NOMO-1 treated with dmso at 0.1 percent for 144 hours (cell line): ENCODE measurements at regions not wholly inside any gene's neighbourhood (a gene's known extent, or its start where the extent isn't known, plus 50 kb on each side); places are given as distances from the start of the nearest gene placed in this dataset.

Source experiments
- DNase-seq: peaks from one replicate; lab custom pipeline; 2025; ENCODE audit not compliant: unreplicated experiment; lab: John Stamatoyannopoulos, UW

DNA sequence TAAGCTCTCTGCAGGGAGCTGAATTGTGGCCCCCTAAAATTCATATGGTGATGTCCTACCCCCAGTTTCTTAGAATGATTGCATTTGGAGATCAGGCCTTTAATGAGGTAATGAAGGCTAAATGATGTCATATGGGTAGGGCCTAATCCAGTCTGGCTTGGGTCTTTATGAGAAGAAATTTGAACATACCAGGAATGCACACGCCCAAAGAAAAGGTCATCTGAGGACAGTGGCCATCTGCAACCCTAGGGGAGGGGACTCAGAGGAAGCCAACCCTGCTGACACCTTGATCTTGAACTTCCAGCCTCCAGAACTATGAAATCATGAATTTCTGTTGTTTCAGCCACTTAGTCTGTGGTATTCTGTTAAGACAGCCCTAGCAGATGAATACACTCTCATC is 426.7 kb downstream of the EPHA4 start:
- no peak for DNase-seq

DNA sequence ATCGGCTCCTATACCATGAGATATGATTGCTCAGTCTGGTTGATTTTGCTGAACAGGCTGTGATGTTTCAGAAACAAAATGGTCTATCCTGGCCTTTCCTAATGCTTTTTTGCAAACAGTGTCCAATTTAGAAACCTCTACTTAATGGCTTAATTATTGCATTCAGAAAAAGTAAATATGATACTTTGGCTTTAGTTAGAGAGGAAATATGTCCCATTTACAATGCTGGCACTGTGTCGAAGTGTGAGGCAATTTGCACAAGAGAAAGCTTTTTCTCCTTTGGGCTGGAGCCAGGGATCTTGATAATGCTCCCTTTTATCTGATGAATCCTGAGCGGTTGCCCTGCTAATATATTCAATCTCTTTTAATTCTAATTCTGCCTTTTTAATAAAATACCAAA is 418.9 kb downstream of the EPHA4 start:
- DNase-seq, result no peak

DNA sequence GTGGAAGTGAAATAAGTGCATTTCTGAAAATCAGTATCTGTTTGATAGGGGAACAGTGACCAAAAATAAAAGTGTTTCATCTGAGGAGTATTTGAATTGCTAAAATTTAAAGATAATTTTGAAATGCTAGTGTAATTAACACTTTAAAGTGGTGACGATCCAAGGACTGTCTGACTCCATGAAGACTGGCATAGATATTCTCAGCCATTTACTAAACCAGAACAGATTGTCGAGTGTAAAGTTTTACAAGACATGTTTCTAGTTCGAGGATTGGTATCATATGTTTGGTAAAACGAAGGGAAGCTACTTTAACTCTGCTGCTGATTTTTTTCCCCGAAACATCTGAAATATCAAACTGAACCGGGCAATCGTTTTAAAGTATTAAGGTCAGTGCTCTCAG is 417.9 kb downstream of the EPHA4 start:
- DNase-seq, result no peak

DNA sequence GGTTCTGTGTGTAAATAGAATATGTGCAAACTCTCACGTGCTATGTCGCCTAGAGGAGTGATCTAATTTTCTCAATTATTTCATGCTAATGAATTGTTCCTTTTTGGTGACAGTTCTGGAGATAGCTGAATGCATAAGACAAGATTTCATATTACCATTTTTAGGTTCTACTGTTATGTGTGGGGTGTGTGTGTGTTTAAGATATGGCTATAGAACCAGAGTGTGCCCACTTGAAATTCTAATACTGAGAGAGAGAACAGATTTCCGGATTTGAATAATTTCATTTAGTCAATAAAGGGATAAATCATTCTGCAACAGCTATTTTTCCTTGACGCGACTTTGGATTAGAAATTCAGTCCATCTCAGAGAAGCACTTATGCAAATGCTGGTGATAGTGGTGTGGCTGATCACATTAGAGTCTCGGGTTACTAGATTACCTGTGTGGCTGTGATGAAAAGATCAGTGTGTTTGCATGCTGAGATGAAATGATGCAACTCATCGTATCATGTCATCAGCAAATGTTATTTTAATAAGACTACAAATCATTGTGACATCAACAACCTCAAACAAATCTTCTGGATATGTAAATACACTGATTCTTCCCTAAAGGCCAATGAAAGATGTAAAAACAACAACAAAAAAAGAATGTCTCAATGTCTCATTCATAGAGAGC is 415.9 kb downstream of the EPHA4 start:
- no peak for DNase-seq

DNA sequence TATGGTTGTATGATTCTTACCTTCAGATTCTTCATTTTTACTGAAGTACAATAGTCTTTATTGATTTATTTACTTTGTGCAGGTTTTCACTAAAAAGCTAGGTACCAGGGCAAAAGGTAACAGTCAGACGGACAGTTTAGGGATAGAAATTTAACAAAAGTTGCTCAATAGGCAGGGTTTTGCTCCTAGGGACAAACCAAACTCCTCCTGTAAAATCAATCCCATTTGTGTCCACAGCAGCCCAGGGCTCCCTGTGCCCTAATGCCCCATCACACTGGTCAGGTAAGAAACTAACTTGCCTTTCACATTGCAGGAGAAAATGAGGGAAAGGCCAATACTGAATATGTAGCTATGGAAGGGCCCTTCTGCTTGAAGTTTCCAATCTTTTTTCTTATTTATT is 410.9 kb downstream of the EPHA4 start:
- DNase-seq, result no peak

DNA sequence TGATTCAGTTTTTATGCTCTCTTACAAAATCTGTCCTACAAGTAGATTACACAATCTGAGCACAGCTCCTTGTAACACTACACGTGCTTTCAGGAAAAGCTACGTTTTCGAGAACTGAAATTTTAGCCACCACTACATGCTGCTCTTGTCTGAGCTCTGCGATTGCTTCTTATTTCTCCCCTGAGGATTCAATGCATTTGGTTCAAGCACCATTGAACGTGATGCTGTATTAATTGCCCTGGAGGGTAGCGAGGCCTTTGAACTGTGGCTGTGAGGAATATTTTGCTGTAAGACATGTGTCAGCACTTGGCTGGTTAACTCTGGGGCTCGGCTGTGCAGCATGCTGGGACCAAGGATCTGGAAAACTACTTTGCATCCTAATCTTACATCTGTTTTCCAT is 405.8 kb downstream of the EPHA4 start:
- DNase-seq, result no peak

DNA sequence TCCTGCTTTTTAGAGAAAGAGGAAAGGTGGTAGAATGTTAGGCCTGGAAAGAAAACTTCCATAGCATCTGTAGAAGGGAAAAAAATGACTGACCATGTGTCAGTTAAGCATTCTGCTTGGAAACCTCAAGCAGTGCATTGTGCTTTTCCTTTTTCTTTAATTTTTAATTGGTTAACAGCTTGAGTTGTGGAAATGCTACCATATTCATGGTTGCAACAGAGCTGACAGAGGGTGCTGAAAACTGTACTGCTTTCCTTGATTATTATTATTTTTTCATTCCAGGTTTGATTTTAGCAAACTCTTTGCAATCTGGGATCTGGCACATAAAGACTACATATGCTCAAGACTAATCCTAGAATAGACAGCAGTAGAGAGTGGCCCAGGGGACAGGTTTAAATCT is 404.5 kb downstream of the EPHA4 start:
- DNase-seq, result no peak

DNA sequence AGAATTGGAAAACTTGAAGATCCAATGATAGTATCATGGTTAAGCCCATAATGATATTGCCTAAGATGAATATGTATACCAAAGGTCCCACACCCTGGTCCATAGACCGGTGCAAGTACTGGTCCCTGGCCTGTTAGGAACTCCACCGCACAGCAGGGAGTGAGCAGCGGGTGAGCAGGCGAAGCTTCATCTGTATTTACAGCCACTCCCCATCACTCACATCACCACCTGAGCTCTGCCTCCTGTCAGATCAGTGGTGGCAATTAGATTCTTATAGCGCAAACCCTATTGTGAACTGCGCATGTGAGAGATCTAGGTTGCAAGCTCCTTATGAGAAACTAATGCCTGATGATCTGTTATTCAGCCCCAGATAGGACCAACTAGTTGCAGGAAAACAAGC is 402.4 kb downstream of the EPHA4 start:
- no peak for DNase-seq

DNA sequence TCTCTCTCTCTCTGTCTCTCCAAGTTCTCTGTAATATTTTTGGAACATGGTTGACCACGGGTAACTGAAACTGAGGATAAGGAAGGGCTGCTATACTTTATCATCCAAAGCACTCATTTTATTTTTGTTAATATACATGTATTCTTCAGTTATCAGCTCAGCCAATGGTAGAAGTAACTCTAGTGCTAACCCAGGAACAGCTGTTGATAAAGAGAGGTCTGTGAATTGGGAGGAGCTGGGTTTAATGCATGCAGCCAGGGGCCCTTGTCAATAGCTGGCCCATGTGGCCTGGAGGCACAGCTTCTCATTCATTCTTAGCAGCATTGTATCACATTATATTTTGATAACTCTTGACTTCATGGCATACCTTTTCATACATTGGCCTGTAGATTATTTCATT is 401.6 kb downstream of the EPHA4 start:
- DNase-seq, result no peak

DNA sequence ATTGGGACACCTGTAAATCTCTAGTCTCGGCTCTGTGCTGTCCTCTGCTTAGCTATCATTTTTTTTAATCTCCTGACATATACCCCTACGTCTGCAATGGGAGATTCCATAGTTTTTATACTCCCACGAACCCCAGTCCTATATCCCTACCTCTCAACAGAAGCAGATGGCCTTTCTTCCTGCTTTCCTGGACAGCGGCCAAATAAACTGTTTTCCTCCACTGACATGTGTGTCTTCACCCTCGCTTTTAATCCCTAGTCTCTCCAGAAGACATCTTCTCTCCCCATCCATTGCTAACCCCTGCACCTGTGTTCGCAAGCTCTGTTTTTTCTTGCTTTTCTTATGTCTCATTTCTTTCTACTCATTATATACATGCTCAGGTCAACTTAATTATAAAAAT is 395.4 kb downstream of the EPHA4 start:
- DNase-seq, result no peak

DNA sequence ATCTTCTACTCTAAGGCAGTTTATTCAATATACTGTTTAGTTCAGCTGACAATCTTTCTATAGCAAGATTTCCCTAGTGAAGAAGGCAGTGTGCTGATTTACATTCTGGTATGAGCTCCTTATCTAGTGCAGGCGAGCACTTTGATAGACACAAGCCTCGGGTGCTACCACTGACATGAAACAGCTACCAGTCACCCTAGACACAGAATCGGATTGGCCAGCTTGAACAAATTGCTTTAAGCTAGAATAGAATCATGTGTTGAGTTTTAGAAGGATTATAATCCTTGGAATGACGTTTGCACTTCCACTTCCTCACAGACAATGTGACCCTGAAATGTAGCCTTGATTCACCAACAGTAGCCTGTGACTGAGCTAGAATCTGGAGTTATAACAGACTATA is 394.0 kb downstream of the EPHA4 start:
- DNase-seq, result no peak

DNA sequence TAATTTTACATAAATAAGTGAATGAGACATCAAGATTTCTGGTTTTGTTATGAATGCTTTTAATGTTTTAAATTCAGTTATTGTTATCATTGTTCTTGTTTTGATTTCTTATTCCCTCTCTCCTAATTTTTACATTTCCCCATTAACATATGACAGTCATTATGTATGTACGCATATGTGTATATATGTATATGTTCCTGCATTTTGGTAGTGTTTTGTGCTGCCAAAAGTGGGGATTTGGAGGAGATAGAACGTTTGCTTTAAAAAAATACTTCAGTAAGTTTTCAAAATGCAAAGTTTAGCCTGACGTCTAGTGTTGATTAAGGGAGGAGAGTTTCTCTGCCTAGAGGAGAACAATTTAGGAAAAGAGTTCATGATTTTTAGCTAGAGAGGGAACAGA is 385.2 kb downstream of the EPHA4 start:
- no peak for DNase-seq

DNA sequence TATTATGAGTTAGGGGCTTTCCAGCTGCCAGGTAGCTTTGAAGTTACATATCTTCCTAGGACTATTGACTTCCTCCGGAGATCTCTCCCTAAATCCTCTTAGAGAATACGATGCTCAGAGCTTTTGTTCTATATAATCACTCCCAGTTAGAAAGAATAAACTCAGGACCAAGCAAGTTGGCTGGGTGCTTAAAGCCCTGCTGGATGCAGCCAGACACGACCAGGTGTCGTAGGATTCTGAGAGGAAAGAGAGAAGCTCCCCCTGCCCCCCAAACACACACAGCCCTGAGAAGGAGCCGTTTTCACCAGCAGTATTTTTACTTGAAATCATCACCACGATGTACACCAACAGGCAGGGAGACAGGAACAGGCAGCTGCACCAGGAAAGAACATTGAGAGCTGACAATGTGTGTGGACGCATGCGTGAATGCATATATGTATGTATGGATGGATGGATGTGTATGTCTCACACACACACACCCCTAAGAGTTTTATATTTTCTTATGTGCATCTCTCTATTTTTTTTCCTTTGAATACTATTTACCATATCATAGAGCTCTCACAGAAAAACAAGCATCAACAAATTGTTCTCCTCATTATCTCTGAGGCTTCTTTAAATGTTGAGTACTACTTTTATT is 382.6 kb downstream of the EPHA4 start:
- DNase-seq, result no peak

DNA sequence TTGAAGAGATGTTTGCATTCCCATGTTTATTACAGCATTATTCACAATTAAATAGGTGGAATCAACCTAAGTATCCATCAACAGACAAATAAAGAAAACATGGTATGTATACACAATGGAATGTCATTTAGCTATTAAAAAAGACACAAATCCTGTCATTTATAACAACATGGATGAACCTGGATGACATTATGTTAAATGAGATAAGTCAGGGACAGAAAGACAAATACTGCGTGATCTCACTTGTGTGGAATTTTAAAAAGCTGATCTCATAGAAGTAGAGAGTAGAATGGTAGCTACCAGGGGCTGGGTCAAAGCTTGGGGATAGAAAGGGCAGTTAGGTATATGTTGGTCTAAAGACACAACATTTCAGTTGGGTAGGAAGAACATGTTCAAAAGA is 376.3 kb downstream of the EPHA4 start:
- DNase-seq, result no peak

DNA sequence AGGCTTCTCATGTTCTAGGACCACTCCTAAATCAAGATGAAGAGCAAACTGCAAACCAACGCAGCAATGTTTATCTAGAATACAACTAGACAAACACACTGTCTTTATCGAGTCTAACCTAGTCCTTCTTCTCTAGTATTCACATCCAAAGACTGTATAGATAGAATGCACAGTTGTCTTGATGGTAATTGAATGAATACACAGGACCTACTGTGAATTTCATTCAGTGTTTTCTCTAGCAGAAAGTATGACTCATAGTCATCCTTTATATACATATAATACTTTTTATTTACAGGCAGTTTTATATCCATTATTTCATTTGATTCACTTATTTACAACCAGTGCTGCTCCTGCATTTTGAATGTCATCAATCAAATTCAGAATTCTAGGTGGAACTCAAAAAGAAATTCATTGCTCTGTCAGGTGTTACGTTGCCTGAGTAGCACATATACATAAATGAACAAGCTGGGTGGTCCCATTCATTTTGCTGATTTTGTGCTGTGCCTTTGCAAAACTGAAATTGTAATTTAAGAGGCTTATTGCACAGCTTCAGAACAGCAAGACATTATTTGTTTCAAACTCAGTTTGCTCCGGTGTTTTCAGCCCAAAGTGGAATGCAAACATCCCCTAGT is 374.8 kb downstream of the EPHA4 start:
- DNase-seq, result no peak

DNA sequence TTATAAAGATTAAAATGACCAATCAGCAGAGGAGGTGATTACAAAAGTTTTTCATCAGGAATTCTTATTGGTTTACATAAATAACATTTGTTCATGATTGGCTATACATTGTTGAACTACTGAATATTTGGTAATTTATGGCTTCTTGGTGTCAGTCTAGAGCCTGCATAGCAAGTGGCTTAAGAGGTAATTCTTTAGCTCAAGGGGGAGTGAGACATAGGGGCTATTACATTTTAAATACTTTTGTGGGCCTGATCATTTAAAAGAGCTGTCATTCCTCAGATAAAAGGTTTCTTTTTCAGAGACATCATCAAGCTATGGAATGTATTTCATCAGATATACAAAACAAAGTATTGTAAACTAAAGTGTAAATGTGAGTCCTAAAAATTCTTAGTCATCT is 373.8 kb downstream of the EPHA4 start:
- DNase-seq, result no peak

DNA sequence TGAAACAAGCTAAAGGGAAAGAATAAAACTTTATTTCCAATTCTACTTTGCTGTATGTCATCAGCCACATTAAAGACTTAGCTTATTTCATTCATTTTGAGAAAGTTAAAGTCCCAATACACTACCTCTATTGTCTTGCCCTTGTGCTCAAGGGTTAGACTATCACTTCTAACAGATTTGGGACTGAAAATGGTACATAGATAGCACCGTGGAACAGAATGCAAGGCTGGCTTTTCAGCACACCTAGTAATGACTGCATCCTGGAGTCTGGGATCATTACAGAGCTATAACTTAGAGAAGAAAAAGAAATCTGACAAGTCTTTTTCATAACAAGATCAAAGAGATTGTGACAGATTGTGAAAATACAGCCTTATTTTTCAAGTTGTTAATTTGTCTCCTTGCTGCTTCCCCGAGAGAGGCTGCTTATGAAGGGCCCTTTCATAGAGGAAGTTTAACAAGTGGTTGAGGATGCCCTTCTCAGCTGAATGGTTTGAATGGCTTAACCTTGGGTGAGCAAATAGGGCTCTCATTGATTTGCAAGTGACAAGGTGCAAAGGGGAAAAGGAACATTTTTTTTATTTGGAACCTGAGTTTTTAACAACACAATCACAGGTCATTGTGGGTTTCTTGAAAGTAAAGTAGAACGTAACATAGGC is 371.8 kb downstream of the EPHA4 start:
- no peak for DNase-seq

DNA sequence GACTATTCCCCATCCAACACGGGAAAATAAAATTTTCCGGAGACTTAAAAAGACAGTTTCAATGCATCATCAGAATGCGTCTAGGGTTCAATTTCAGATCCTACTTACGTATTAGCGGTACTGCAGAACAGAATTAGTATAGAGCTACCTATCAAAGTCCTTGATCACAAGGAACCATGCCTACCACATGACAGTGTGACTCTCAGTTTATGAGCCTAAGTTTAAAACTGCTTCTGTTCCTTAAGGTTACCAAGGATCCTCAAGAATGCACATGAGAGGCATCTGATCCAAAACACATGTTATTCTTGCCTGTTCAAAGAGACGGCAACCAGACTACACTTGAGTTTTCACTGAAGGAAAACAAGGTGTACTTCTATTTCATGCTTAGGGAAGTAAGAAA is 369.7 kb downstream of the EPHA4 start:
- no peak for DNase-seq

DNA sequence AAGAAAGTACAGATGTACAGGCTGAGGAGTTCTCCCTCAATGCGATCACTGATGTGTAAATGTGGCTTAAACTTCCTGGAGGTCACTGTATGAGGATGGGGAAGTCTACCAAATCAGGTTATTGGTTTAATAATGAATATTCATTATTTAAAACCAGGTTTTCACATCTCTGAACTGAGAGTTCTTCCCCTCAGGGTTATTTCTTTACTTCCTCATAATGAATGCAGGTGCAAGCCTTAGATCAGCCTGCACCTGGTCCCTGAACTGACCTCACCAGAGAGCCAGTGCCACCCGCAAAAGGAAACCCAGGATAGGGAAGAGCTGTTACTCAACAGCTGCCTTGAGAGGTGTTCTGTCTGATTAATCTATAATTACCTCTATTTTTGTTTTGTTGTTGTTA is 369.0 kb downstream of the EPHA4 start:
- DNase-seq, result no peak

DNA sequence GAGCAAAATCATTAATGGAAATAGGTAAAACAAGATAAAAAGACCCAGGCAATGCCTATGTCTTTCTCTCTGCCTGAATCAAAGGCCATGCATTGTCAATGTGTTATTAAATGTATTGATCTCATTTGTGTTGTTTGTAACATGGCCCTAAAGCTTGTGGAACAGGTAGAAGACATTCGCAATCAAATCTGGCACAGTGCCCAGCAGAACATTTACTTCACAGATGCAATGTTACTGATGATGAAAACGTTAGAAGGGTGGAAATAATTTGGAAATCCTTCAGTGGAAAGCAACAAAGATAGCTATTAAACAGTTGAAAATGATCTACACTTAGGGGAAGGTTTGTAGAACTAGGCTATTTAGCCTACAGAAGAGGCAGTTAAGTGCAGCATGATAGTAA is 368.2 kb downstream of the EPHA4 start:
- no peak for DNase-seq

DNA sequence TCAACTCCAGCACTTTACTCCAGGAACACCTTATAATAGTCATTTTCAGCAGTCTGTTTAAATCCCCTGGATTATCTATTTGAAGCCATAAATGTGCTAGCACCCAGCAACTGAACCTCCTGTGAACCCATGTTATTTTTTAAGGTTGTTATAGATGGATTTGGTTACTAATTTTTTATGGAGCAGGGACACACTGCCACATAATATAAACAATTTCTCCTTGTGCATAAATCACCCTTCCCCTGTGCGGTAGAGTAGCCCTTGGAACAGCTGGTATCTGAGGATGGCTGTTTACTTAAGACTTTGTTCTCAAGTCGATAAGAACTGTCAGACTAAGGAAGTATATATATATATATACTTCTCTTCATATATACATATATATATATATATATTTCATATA is 367.4 kb downstream of the EPHA4 start:
- DNase-seq, result no peak

DNA sequence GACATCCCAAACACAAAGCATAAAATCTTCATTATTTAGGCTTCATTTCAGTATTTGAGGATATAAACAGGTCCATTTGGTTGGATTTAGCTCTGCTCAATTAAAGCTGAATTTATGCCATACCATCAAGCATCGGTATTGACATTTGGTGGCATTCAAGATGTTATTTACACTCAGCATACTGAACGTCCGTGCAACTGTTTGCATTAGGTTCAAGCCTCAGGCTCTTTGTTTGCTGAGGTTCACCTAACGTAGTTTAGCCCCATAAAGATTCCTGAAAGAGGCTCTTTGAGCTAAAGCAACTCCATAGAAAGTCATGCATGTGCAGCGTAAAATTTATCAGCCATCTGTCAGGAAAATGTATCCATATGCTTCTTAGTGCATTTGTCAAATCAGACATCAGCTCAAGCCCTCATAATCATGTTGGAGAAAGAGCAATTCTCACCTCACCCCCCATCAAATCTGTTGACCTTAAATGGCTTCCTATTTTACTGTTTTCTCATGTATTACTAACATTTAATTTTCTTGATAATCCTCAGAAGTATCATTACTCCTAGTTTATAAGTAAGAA is 366.9 kb downstream of the EPHA4 start:
- no peak for DNase-seq
